GM19023 (cell line): ENCODE measurements at regions not wholly inside any gene's neighbourhood (a gene's known extent, or its start where the extent isn't known, plus 50 kb on each side); places are given as distances from the start of the nearest gene placed in this dataset.

Source experiments
- ATAC-seq: cut with Tn5 transposase; IDR thresholded peaks from one replicate; pipeline ENCODE4 v1.9.1; 2021; ENCODE audit warnings: mild to moderate bottlenecking, moderate library complexity; ENCODE audit not compliant: unreplicated experiment

DNA sequence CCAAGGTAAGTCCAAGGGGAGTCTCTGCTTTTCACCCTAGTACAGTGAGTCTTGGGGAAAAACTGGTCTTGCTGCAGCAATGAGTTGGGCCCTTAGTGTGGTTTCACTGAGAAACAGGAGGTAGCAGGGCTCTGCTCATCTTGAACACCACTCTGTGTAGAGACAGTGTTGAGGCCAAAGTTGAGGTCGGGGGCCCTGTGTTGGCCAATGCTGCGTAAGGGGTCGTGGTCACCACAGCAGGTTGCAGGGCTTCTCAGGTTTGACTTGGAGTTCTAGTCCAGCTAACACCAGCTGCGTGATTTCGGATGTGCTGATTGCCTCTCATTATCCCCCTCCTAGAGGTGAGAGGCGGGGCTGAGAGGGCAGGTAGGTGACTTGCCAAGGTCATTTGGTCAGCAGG is 807.5 kb downstream of the VRK1 start:
- ATAC-seq, result no peak

DNA sequence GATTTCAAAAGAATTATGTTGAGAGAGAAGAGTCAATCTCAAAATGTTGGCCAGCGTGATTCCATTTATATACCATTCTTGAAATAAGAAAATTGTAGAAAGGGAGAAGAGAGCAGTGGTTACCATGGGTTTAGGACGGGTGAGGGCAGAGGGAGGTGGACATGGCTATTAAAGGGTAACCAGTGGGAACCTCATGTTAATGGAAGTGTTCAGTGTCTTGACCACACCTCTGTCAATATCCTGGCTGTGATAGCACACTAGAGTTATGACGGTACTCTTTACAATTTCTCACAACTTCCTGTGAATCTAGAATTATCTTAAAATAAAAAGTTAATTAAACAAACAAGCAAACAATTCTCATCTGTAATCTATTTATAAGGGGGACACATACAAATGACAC is 821.2 kb downstream of the VRK1 start:
- no peak for ATAC-seq

DNA sequence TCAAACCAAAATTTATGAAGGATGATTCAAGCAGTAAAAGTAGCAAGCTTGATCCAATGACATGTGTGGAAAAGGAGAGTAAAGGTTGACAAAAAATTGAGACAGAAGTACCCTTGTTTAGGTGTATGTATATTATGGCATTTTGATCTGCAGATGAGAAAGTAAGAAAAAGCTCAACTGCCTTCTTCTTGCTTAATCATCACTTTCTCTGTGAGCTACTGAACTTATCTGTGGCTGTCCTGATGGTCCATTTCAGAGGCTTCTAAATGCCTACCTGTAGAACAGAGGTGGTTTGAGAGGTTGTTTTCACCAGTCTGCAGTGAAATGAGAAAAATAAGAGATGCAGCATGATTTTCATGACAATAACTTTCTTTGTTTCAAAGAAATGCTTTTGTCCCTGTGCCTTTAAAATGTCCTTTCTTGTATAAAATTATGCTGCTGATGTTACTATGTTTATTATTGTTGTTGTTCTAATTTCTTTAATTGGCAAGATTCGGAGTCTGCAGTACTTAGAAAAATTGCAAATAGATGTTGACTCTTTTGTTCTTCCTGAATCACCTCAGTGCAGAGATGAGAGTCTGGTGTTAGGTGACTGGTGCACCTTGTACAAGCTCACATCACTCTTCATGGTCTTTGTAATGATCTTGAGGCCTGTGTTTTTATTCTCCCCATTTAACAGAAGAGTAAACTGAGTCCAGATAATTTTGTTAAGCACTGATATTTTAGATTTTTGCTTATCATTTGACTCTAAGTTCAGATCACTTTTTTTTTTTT is 821.9 kb downstream of the VRK1 start:
- no peak for ATAC-seq

DNA sequence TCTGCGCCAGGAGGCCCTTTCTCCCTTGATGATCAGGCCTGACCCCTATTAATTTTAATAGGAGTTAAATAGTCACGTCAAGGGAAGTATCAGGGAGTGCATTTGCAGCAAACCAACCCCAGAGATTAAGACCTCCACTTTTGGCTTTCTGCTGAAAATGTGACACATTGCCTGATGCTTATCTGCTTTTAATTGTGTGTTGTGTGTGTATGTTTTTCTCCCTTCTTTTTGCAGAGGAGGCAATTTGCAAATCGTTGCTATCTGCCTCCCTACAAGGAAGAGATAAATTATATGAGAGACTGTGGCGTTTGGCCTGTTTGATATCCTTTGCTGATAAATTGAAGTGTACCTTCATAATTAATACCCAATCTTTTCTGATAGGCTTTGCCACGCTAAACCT is 822.9 kb downstream of the VRK1 start:
- ATAC-seq, result no peak

DNA sequence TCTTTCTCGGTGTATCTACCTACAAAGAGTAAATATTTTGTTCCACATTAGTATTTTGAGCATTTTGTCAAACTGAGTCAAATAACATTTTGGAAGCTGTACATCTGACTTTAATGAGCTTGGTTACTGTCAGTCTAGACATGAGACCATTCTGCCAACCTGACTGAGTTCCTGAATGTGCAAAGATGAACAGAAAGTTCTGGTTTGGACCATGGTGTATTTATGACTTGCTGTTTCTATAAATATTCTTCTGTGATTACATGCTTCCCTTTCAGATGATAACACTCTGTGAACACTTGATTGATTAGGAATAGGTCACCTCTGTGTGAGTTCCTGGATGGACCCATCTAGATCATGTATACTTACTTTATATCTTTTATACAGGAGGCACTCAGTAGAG is 827.8 kb downstream of the VRK1 start:
- ATAC-seq, result no peak

DNA sequence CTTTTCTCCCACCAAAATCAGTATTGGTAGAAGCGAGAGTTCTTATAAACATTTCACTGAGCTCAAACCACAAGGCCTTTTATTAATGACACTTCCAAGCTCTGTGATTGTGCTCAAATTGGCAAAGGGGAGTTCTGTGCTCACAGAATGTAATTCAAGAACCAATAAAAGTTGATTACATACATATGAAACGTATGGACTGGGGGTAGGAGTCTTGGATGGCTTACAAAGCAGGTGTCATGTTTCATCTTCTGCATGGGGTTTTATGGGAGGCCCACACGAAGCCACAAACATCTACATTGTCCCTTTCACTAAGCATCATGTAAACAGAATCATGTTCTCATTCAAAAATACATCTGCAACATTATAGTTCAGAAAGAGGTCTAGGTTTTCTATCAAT is 828.3 kb downstream of the VRK1 start:
- no peak for ATAC-seq

DNA sequence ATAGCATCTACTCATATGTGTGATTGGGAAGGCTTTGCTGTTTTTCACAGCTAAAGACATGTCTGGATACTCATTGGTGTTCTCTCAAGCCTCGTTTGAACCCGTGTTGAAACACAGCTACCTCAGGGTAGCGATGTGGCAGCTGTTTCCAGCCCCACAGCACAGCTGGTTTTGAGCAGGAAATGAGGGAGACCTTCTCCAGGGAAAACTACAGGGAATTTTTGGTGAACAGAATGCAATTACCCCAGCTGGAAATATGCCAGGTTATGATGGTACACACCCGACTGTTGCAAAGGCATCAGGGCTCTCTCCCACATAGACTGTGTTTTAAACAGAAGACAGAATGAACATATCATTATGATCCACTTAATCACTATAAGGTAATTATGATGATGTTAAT is 828.9 kb downstream of the VRK1 start:
- no peak for ATAC-seq

DNA sequence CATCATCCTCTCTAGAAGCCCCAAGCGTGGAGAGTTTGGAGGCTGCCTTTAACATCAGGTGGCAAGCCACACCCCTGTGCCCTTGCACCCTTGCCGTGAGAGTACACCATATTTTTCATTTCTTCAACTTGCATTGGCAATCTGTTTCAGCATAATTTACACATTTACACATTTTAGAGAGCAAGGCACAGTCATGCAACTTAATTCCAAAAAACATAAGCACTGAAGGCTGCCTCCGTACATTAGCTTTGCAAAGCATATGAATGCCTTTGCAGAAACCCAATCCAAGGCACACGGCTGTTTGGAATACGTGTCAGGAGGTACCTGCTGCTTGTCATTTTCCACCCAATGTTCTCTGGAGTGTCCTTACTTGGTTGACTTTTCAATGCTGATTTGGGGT is 833.1 kb downstream of the VRK1 start:
- no peak for ATAC-seq

DNA sequence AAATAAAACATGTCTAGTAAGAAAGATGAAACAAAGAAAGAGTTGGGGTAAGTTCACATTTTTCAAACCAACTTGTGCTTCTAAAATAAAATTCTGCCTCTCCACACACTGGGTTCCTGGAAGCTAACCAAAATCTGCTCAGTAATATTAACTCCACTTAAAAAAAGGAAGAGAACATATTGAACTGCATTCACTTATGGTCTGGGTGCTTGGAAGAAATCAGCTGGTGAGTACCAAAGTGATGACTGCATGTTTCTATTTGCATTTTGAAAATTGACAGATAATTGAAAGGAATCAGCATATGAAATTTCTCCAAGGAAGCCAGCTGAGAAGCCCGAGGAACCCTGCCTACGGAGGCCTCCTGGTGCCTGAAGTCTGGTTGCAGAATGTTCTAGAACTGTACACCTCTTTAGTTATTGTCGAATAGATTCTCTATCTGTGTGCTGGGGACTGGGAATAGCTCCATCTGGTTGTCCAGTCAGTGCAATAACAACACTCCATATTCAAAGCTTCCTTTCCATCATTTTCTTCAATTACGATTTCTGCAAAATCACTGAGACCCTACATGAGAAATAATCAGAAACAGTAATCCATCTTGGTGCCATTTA is 836.1 kb downstream of the VRK1 start:
- ATAC-seq, result no peak

DNA sequence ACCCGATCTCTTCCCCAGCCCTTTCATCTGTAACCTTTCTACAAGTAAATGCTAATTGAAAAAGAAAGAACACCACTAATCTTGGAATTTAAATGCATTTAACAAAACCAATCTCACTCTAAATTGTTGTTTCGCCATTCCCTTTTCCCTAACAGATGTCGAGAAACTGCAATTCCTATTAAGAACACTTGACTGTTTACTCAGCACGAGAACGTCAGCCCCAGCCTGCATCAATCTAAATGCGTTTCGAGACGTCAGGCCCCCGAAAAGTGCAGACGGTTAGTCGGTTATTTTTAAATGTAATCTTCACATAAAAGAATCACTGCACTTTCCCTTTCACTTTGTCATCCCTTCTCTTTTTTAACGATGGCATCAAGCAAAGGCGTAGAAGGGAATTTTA is 837.6 kb downstream of the VRK1 start:
- ATAC-seq, result no peak

DNA sequence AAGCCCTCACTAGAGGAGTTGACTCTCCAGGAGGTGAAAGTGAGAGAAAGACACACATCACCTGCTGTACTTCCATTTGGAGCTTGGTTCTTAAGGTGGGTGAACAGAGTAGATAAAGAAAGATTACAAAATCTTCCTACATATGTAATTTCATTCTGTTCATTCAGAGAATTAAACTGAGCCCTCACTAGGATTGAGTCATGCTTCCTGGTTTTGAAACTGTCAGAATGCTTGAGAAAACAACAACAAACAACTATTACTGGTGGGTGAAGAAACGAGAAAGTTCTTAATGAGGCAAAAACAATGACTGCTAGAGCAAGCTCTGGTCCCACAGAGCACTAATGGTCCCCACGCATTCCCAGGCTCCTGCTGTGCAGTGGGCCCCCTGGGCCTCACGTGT is 841.7 kb downstream of the VRK1 start:
- ATAC-seq, result no peak

DNA sequence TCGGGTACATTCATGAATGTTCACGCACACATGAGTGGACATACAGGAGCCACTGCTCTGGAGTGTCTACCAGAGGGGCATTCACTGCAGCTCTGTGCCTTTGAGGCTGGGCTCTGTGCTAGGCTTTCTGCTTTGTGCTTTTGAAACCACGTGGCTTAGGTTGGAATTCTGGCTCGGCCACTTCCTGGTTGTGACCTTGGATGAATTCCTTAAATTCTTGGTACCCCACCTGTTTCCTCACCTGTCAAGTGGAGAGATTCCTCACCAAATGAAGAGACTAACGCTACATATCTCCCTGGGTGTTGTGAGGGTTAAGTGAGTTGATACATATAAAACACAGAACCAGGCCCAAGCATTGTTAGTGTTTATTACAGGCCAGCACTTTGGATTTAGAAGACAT is 842.8 kb downstream of the VRK1 start:
- ATAC-seq, result no peak

DNA sequence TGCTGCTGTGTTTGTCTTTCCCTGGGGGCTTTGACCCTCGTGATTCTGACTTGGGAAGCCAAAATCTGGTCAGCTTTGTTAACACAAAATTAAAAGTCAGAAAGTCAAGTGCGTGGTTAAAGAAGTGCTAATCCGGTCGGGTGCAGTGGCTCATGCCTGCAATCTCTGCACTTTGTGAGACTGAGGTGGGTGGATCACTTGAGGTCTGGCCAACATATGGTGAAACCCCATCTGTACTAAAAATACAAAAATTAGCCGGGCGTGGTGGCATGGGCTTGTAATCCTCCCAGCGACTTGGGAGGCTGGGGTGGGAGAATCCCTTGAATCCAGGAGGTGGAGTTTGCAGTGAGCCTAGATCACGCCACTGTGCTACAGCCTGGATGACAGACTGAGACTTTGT is 844.6 kb downstream of the VRK1 start:
- no peak for ATAC-seq

DNA sequence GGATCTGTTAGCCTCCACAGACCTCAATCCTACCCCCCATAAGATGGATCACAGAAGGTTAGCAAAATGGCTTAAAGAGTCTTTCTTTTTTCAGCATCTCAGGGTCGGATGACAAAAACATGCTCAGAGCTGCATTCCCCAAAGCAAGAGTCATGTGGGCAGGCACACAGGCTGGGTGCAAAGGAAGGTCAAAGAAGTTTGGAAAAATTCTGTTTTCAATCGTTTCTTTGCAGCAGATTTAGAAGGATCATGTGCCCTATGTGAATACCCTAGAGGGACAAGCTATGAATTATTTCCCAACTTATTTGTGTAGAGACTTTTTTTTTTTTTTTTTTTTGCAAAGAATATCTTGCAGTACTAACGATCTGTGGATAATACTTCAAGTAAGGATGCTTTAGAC is 845.4 kb downstream of the VRK1 start:
- ATAC-seq, result no peak

DNA sequence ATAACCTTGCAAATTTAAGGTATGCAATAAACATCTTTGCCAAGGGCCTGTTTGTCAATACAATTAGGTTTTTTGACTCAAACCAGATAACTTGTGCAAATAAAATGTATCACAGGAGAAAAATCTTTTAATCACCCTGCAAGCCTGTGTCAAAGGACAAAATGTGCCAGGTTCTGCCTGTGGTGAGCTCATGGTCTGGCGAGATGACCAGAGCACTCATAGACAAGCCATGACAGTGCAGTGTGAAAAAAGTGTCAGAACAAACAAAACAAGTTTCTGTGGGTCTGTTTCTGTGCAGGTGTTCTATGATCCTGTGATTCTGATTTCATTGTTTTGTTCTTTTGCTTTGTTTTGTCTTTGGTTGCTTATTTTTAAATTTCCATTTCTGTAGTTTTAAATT is 847.2 kb downstream of the VRK1 start:
- ATAC-seq, result no peak

DNA sequence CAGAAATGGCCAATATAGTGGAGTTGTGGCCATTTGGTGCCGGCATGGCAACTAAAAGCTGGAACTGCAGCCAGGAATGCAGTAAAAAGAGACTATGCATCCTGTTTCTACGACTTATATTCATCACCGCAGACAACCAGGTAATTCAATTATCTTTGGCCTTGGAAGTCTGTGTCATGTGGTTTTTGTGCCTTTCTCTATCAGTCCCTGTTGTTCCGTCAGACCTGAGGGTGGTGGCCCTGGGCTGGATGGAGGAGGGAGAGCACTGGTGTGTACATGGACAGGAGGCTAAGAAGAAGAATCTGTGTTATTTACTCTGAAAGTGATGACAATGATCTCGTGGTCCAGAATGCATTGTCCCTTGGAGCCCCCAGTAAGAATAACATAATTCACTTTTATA is 852.6 kb downstream of the VRK1 start:
- ATAC-seq, result no peak

DNA sequence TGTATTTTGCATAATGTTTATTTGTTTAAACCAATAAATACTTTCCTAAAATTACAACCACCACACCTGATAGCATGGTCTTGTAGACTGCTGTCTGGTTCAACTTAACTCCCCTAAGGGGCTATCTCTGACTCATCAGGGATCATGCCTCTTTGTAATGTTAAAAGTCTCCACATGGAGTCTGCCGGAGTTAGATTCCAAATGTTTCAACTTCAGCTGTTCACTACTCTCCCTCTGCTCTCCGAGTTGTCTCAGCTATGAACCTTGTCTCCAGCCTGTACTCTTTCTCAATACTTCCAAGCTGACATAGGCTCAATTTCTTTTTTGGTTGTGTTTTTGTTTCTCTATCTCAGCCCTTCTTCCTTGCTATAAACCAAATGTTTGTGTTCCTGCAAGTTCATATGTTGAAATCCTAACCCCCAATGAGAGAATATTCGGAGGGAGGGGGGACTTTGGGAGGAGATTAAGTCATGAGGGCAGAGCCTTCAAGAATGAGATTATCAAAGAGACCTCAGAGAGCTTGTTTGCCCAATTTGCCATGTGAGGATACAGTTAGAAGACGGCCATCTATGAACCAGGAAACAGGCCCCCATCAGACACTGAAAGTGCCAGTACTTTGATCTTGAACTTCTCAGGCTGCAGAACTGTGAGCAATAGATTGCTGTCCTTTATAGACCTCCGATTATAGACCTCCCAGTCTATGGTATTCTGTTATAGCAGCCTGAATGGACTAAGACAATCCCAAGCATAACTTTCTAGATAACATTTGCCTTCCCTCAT is 858.2 kb downstream of the VRK1 start:
- no peak for ATAC-seq

DNA sequence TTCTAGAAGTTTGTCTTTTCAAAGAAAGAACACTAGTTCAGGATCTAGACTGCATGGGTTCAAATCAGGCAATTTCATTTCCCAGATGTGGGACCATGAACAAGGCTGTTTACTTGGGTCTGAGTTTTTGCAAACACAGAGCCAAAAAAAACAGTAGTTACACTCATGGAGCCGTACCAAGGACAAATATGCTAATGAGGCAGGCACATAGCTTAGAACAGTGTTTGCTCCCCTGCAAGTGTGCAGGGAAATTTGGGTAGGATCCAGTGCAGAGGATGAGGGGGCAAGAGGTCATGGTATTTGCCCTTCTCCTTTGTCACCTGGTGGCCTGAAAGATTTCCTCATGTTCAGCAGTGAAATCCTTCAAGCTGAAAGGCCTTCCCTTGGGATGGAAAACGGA is 860.4 kb downstream of the VRK1 start:
- no peak for ATAC-seq

DNA sequence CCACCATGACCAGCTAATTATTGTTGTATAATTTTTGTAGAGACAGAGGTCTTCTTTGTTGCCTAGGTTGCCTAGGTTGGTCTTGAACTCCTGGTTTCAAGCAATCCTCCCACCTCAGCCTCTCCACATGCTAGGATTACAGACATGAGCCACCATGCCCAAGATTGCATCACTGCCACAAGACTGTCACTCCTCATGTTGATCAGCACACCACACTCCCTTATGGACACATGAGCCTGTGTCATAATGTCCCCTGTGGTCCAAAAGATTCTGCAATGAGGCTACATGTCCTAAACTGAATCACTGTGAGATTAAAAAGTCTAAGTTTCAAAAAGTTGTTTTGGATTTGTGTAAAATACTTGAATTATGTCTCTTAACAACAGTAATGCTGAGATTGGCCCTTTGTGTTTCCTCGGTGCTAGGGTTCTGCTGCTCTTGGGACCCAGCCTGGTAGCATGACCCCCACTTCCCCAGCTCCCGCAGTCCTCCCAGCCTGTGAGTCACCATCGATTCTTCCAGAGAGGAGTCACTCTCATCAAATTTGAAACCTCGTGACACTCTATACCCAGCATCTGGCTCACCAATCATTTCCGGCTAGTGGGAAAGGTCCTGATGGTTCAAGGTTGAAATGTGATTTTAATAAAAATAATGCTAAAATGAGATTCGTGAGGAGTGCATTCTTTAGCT is 890.9 kb downstream of the VRK1 start:
- no peak for ATAC-seq

DNA sequence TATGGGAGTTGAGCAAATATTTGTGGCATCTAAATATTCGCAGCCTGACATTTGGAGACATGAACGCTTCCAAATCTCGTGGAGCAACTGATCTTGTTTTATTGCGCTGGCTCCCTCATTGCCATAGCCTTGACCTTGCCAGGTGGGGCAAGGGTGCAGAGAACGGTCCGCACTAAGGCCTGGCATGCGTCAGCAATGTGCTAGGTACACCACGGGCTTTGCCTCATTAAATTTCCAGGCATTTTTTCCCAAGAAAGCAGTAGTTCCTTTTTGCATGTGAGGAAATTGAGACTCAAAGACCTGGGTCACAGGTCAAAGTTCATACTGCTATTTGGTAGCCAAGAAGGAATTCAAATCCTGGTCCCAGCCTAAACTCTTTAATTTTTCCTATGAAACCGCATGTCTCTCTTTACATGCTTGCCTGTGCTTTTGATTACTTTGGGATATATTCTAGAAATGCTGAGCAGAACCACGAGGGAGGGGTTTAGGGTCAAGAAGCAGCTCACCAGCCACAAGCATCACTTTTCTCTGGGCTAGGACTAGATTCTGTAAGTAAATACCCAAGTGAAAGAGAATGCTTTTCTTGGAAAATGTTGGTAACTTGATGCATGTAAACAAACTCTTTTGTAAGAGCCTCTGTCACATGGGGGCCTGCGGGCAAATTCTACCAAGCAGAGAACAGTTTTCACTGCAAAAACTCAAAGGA is 891.6 kb downstream of the VRK1 start:
- no peak for ATAC-seq

DNA sequence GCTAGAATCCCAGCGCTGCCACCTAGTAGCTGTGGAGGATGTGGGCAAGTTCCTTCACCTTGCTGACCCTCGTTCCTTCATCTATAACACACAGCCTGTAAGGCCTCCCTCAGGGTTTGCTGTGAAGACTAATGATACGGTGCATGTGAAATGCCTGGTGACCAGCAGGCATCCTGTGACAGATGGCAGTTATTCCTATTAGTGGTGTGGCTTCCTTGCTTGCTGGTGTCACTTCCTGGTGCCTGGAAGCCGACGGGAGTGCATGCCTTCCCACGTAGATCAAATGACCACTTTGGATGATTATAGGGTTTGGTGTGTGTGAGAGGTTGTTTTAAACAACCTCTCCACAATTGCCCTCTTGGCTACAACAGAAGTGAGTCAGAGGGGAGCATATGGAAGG is 894.9 kb downstream of the VRK1 start:
- ATAC-seq, result no peak
